Stimulated activated CD4-positive, alpha-beta T cell treated with anti-CD3 and anti-CD28 coated beads, Interleukin-1b, Interleukin-23, amount 100 ng/mL, for 24 hours (primary cell): ENCODE measurements at regions not wholly inside any gene's neighbourhood (a gene's known extent, or its start where the extent isn't known, plus 50 kb on each side); places are given as distances from the start of the nearest gene placed in this dataset.

Experiments used
- DNase-seq, 4 experiments: peaks; one replicate each; pipeline ENCODE4 v3.0.0-alpha.2; 2020; ENCODE audit warnings: low read depth in 4 of 4, low spot score in 1 of 4

- DNase-seq: no peak
Observed at GRCh38 chr13:74681891-74682290, 547.7 kb upstream of the KLF12 start.

- no peak for DNase-seq
Observed at GRCh38 chr13:74678308-74678965, 544.2 kb upstream of the KLF12 start.

GRCh38 chr13:74675972-74676371 is 541.8 kb upstream of the KLF12 start:
- no peak for DNase-seq

- no peak for DNase-seq
Observed at GRCh38 chr13:74675182-74675581, 541.0 kb upstream of the KLF12 start.

- DNase-seq: no peak
Observed at GRCh38 chr13:74674720-74675119, 540.5 kb upstream of the KLF12 start.

GRCh38 chr13:74669149-74669548 is 534.9 kb upstream of the KLF12 start:
- no peak for DNase-seq

GRCh38 chr13:74667656-74668203 is 533.5 kb upstream of the KLF12 start:
- DNase-seq: no peak

GRCh38 chr13:74662905-74663304 is 528.7 kb upstream of the KLF12 start:
- no peak for DNase-seq

GRCh38 chr13:74661851-74662250 is 527.6 kb upstream of the KLF12 start:
- no peak for DNase-seq

- DNase-seq: no peak
Observed at GRCh38 chr13:74657765-74658164, 523.6 kb upstream of the KLF12 start.

- no peak for DNase-seq
Observed at GRCh38 chr13:74651121-74651520, 516.9 kb upstream of the KLF12 start.

- no peak for DNase-seq
Observed at GRCh38 chr13:74647991-74648390, 513.8 kb upstream of the KLF12 start.

GRCh38 chr13:74647211-74647610 is 513.0 kb upstream of the KLF12 start:
- no peak for DNase-seq

- no peak for DNase-seq
Observed at GRCh38 chr13:74646091-74646490, 511.9 kb upstream of the KLF12 start.

- DNase-seq: no peak
Observed at GRCh38 chr13:74645586-74645985, 511.4 kb upstream of the KLF12 start.

GRCh38 chr13:74644229-74644628 is 510.0 kb upstream of the KLF12 start:
- DNase-seq: no peak

- no peak for DNase-seq
Observed at GRCh38 chr13:74641586-74641985, 507.4 kb upstream of the KLF12 start.

- DNase-seq: no peak
Observed at GRCh38 chr13:74633734-74634133, 499.5 kb upstream of the KLF12 start.

- DNase-seq: no peak
Observed at GRCh38 chr13:74629985-74630384, 495.8 kb upstream of the KLF12 start.

- no peak for DNase-seq
Observed at GRCh38 chr13:74625541-74625940, 491.3 kb upstream of the KLF12 start.

- no peak for DNase-seq
Observed at GRCh38 chr13:74623761-74624160, 489.6 kb upstream of the KLF12 start.

GRCh38 chr13:74622284-74622683 is 488.1 kb upstream of the KLF12 start:
- no peak for DNase-seq

- no peak for DNase-seq
Observed at GRCh38 chr13:74620711-74621110, 486.5 kb upstream of the KLF12 start.
